ENCODE measurements at regions not wholly inside any gene's neighbourhood (a gene's known extent, or its start where the extent isn't known, plus 50 kb on each side); places are given as distances from the start of the nearest gene placed in this dataset.

DNA sequence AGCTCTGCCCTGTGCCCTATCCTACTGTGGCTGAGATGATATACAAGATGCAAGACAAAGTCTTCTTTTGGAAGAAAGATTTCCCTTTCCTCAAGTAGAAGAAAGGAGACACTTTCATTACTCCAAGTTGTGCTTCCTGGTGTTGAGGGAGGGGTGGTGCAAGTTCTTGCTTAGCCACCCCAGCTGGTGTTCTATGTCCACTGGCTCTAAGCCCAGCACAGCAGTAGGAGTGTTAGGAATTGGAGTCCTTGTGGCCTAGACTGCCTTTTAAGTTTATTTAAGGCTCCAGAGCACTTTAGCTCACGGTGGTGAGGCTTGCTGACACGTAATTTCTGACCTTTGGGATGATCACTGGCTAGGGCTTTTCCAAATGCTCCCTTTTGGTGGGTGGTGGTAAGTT is 109.7 kb downstream of the KIF2B start (continued):
- TF ChIP-seq, protein P1, sequence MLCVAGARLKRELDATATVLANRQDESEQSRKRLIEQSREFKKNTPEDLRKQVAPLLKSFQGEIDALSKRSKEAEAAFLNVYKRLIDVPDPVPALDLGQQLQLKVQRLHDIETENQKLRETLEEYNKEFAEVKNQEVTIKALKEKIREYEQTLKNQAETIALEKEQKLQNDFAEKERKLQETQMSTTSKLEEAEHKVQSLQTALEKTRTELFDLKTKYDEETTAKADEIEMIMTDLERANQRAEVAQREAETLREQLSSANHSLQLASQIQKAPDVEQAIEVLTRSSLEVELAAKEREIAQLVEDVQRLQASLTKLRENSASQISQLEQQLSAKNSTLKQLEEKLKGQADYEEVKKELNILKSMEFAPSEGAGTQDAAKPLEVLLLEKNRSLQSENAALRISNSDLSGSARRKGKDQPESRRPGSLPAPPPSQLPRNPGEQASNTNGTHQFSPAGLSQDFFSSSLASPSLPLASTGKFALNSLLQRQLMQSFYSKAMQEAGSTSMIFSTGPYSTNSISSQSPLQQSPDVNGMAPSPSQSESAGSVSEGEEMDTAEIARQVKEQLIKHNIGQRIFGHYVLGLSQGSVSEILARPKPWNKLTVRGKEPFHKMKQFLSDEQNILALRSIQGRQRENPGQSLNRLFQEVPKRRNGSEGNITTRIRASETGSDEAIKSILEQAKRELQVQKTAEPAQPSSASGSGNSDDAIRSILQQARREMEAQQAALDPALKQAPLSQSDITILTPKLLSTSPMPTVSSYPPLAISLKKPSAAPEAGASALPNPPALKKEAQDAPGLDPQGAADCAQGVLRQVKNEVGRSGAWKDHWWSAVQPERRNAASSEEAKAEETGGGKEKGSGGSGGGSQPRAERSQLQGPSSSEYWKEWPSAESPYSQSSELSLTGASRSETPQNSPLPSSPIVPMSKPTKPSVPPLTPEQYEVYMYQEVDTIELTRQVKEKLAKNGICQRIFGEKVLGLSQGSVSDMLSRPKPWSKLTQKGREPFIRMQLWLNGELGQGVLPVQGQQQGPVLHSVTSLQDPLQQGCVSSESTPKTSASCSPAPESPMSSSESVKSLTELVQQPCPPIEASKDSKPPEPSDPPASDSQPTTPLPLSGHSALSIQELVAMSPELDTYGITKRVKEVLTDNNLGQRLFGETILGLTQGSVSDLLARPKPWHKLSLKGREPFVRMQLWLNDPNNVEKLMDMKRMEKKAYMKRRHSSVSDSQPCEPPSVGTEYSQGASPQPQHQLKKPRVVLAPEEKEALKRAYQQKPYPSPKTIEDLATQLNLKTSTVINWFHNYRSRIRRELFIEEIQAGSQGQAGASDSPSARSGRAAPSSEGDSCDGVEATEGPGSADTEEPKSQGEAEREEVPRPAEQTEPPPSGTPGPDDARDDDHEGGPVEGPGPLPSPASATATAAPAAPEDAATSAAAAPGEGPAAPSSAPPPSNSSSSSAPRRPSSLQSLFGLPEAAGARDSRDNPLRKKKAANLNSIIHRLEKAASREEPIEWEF (IDR thresholded peaks at IDR 0.05; ENCODE audit: insufficient replicate concordance, low read depth, low read length), result no peak

DNA sequence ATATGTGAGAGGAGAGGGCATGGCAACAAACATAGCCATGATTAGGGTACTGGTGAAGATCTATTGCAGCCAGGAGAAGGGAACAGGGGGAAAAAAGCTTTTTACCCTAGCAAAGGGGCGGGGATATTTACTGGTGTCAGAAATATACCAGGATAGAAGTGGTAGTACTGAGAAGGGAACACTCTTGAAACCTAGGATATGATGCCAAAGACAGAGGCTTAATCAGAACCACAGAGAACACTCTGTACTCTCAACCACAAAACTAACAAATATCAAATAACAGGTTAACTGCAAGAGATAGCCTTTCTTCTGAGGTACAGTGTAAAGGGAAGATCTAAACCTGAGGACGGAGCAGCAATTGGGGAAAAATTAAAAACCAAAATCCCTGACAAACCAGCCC is 112.2 kb downstream of the KIF2B start:
- 2% methylated on average over 2 of the region's 2 CpGs for WGBS (ENCODE audit: insufficient coverage, insufficient replicate concordance, low lambda C conversion rate, missing lambda C conversion rate)
- H3K4me1 ChIP-seq (ENCODE audit: control insufficient read depth, insufficient read depth, low read length), result no peaks in the 10 kb centered on the region
- no peaks in the 10 kb centered on the region for H3K79me2 ChIP-seq (ENCODE audit: control insufficient read depth, insufficient read depth, low read length)

More for the DNA sequence above, 112.2 kb downstream of the KIF2B start:
- TF ChIP-seq MXI1 (IDR thresholded peaks at IDR 0.05; ENCODE audit: low read depth, low read length), result no peak
- TF ChIP-seq, protein P2, sequence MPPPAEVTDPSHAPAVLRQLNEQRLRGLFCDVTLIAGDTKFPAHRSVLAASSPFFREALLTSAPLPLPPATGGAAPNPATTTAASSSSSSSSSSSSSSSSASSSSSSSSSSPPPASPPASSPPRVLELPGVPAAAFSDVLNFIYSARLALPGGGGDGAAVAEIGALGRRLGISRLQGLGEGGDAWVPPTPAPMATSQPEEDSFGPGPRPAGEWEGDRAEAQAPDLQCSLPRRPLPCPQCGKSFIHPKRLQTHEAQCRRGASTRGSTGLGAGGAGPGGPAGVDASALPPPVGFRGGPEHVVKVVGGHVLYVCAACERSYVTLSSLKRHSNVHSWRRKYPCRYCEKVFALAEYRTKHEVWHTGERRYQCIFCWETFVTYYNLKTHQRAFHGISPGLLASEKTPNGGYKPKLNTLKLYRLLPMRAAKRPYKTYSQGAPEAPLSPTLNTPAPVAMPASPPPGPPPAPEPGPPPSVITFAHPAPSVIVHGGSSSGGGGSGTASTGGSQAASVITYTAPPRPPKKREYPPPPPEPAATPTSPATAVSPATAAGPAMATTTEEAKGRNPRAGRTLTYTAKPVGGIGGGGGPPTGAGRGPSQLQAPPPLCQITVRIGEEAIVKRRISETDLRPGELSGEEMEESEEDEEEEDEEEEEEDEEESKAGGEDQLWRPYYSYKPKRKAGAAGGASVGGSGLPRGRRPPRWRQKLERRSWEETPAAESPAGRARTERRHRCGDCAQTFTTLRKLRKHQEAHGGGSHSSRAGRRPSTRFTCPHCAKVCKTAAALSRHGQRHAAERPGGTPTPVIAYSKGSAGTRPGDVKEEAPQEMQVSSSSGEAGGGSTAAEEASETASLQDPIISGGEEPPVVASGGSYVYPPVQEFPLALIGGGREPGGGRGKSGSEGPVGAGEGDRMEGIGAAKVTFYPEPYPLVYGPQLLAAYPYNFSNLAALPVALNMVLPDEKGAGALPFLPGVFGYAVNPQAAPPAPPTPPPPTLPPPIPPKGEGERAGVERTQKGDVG (CRISPR knock-in tag; IDR thresholded peaks at IDR 0.05), result no peak
- TF ChIP-seq IKZF2 (IDR thresholded peaks at IDR 0.05), result no peak
- no peak for TF ChIP-seq NRF1 (conservative IDR thresholded peaks at IDR 0.05; ENCODE audit: low read depth, low read length)
- TF ChIP-seq CHD4 (IDR thresholded peaks at IDR 0.05), result no peak
- no peak for TF ChIP-seq WRNIP1 (IDR thresholded peaks at IDR 0.05; ENCODE audit: borderline replicate concordance, low read depth, low read length)
- TF ChIP-seq PAX8 (IDR thresholded peaks at IDR 0.05), result no peak
- DNase-seq (ENCODE audit: low read depth, low spot score) (no peak), FAIRE-seq (no peak), ATAC-seq (no peak)
- no peaks in the 10 kb centered on the region for H3K36me3 ChIP-seq (ENCODE audit: control insufficient read depth in 2 of 2, insufficient read depth in 2 of 2, low read length in 1 of 2)
- no TSS peak for BruUV-seq (replicated peaks)
- ChIA-PET POLR2A (no interaction called here), CTCF (no interaction called here), SMC1A (ENCODE audit: uncharacterized antibody, unreplicated experiment) (no interaction called here), RAD21 (ENCODE audit: unreplicated experiment) (no interaction called here)
- H3K27me3 ChIP-seq (replicated peaks in 1 of 2; ENCODE audit: control insufficient read depth in 2 of 2, insufficient read depth in 2 of 2, low read length in 1 of 2), result no peaks in the 10 kb centered on the region
- H3K9ac ChIP-seq (ENCODE audit: control insufficient read depth, insufficient read depth, low read length), result no peak overlapping the region
- no peak overlapping the region for H2AFZ ChIP-seq (ENCODE audit: control insufficient read depth, low read depth, low read length)
- H3K4me3 ChIP-seq, result no peak overlapping the region
- no peaks in the 10 kb centered on the region for H4K20me1 ChIP-seq (ENCODE audit: control insufficient read depth, insufficient read depth)
- no peak overlapping the region for H3K4me2 ChIP-seq (ENCODE audit: control insufficient read depth, insufficient read depth)
- no peaks in the 10 kb centered on the region for H3K9me3 ChIP-seq (replicated peaks; ENCODE audit: control insufficient read depth, insufficient read depth, low read length)
- H3K27ac ChIP-seq (ENCODE audit: control insufficient read depth, insufficient read depth), result no peak overlapping the region
- in situ Hi-C loops (cut with MboI) (no loop called here), intact Hi-C loops (cut with micrococcal nuclease; ENCODE audit: unreplicated experiment) (no loop called here)

Measured in GM12878 (cell line).